HCT116 (cell line): ENCODE measurements at regions not wholly inside any gene's neighbourhood (a gene's known extent, or its start where the extent isn't known, plus 50 kb on each side); places are given as distances from the start of the nearest gene placed in this dataset.

Experiments
- CTCF ChIP-seq, 3 experiments: fragments of 200-600 bp in 1 of 3; sonication (generic) in 1 of 3; IDR thresholded peaks in 2 of 3; conservative IDR thresholded peaks in 1 of 3; 2 replicates each; pipeline ENCODE4 v1.5.1; 2012 to 2017; ENCODE audit warnings: low read depth in 2 of 3, low read length in 2 of 3, antibody characterized with exemption in 1 of 3, borderline replicate concordance in 1 of 3, control low read depth in 1 of 3, mild to moderate bottlenecking in 1 of 3, mixed read lengths in 1 of 3, mixed run types in 1 of 3, moderate library complexity in 1 of 3; ENCODE audit not compliant: insufficient read depth in 1 of 3
- SRF ChIP-seq: IDR thresholded peaks from 2 replicates; pipeline ENCODE4 v1.6.1; 2012; ENCODE audit warnings: low read depth

- no peak for TF ChIP-seq CTCF (IDR thresholded peaks at IDR 0.05 in 2 of 3, conservative IDR thresholded peaks at IDR 0.05 in 1 of 3; ENCODE audit: borderline replicate concordance in 1 of 3, insufficient read depth in 1 of 3, low read depth in 2 of 3, low read length in 2 of 3)
- TF ChIP-seq SRF = no peak
Measured at GRCh38 chr1:82463951-82464350, 663.2 kb downstream of the ADGRL2 start.
